H9 (cell line): ENCODE measurements at regions not wholly inside any gene's neighbourhood (a gene's known extent, or its start where the extent isn't known, plus 50 kb on each side); places are given as distances from the start of the nearest gene placed in this dataset.

Experiments
- DNase-seq: peaks from one replicate; pipeline ENCODE4 v3.0.0-alpha.2; 2017
- H2AFZ ChIP-seq: one replicate; pipeline ENCODE4 v1.6.1; 2013; ENCODE audit warnings: mild to moderate bottlenecking, low read length, control low read depth, moderate library complexity
- H2AK5ac ChIP-seq: 2 replicates; pipeline ENCODE4 v1.6.1; 2013; ENCODE audit warnings: low read length, control low read depth, mixed read lengths; ENCODE audit not compliant: insufficient read length
- H2BK120ac ChIP-seq: one replicate; pipeline ENCODE4 v1.6.1; 2013; ENCODE audit warnings: low read depth, mild to moderate bottlenecking, low read length, control low read depth, inconsistent platforms; ENCODE audit not compliant: poor library complexity, severe bottlenecking
- H2BK12ac ChIP-seq: 2 replicates; pipeline ENCODE4 v1.6.1; 2013; ENCODE audit warnings: low read length, control low read depth, mixed read lengths, low read depth; ENCODE audit not compliant: insufficient read length
- H2BK15ac ChIP-seq: 2 replicates; pipeline ENCODE4 v1.6.1; 2013; ENCODE audit warnings: low read depth, low read length, control low read depth
- H2BK20ac ChIP-seq: one replicate; pipeline ENCODE4 v1.6.1; 2013; ENCODE audit warnings: low read depth, mild to moderate bottlenecking, low read length, control low read depth, inconsistent platforms; ENCODE audit not compliant: poor library complexity, severe bottlenecking
- H2BK5ac ChIP-seq: 2 replicates; pipeline ENCODE4 v1.6.1; 2013; ENCODE audit warnings: low read length, control low read depth, mixed read lengths; ENCODE audit not compliant: insufficient read length
- H3K14ac ChIP-seq: 2 replicates; pipeline ENCODE4 v1.6.1; 2013; ENCODE audit warnings: low read length, control low read depth; ENCODE audit not compliant: insufficient read depth
- H3K18ac ChIP-seq: 2 replicates; pipeline ENCODE4 v1.6.1; 2013; ENCODE audit warnings: low read depth, mild to moderate bottlenecking, mixed read lengths, low read length, control low read depth; ENCODE audit not compliant: insufficient read length
- H3K23ac ChIP-seq: 2 replicates; pipeline ENCODE4 v1.6.1; 2013; ENCODE audit warnings: low read length, control low read depth, mixed read lengths, low read depth; ENCODE audit not compliant: insufficient read length
- H3K23me2 ChIP-seq: 2 replicates; pipeline ENCODE4 v1.6.1; 2013; ENCODE audit warnings: low read depth, mild to moderate bottlenecking, mixed read lengths, low read length, control low read depth; ENCODE audit not compliant: insufficient read length, poor library complexity, severe bottlenecking
- H3K27ac ChIP-seq: 2 replicates; pipeline ENCODE4 v1.5.1; 2013; ENCODE audit warnings: low read length, control low read depth, mixed read lengths, low read depth; ENCODE audit not compliant: insufficient read length
- H3K27me3 ChIP-seq: 2 replicates; pipeline ENCODE4 v1.6.1; 2013; ENCODE audit warnings: low read length, control low read depth, inconsistent platforms; ENCODE audit not compliant: insufficient read depth
- H3K4ac ChIP-seq: 2 replicates; pipeline ENCODE4 v1.6.1; 2013; ENCODE audit warnings: low read depth, mild to moderate bottlenecking, control low read depth, inconsistent platforms, low read length, moderate library complexity
- H3K4me1 ChIP-seq: 2 replicates; pipeline ENCODE4 v1.6.1; 2013; ENCODE audit warnings: low read length, control low read depth, inconsistent platforms; ENCODE audit not compliant: insufficient read depth
- H3K4me2 ChIP-seq: 2 replicates; pipeline ENCODE4 v1.6.1; 2013; ENCODE audit warnings: low read length, control low read depth, mixed read lengths; ENCODE audit not compliant: insufficient read length, insufficient read depth
- H3K56ac ChIP-seq: 2 replicates; pipeline ENCODE4 v1.6.1; 2013; ENCODE audit warnings: low read depth, mild to moderate bottlenecking, mixed read lengths, low read length, control low read depth; ENCODE audit not compliant: insufficient read length
- H3K79me1 ChIP-seq: 2 replicates; pipeline ENCODE4 v1.6.1; 2013; ENCODE audit warnings: low read depth, mild to moderate bottlenecking, moderate library complexity, low read length, control low read depth, inconsistent platforms; ENCODE audit not compliant: insufficient read depth, poor library complexity, severe bottlenecking
- H3K79me2 ChIP-seq: 2 replicates; pipeline ENCODE4 v1.6.1; 2013; ENCODE audit warnings: low read length, control low read depth, inconsistent platforms; ENCODE audit not compliant: insufficient read depth
- H3K9ac ChIP-seq: 2 replicates; pipeline ENCODE4 v1.6.1; 2013; ENCODE audit warnings: low read length, control low read depth, mixed read lengths; ENCODE audit not compliant: insufficient read length; ENCODE audit errors: extremely low read depth
- H3K9me3 ChIP-seq: one replicate; pipeline ENCODE4 v1.6.1; 2013; ENCODE audit warnings: low read depth, low read length, inconsistent platforms; ENCODE audit not compliant: control insufficient read depth
- H3T11ph ChIP-seq: one replicate; pipeline ENCODE4 v1.6.1; 2013; ENCODE audit warnings: mild to moderate bottlenecking, low read length, control low read depth, inconsistent platforms
- H4K20me1 ChIP-seq: one replicate; pipeline ENCODE4 v1.6.1; 2013; ENCODE audit not compliant: control insufficient read depth, insufficient read length, insufficient read depth
- H4K5ac ChIP-seq: 2 replicates; pipeline ENCODE4 v1.6.1; 2013; ENCODE audit warnings: low read depth, mild to moderate bottlenecking, mixed read lengths, low read length, control low read depth; ENCODE audit not compliant: insufficient read length
- H4K8ac ChIP-seq: replicated peaks from 2 replicates; pipeline ENCODE4 v1.6.1; 2013; ENCODE audit warnings: low read length, control low read depth, mixed read lengths, low read depth; ENCODE audit not compliant: insufficient read length
- H4K91ac ChIP-seq: 2 replicates; pipeline ENCODE4 v1.6.1; 2013; ENCODE audit warnings: low read depth, mild to moderate bottlenecking, moderate library complexity, mixed read lengths, low read length, control low read depth; ENCODE audit not compliant: insufficient read length
- H3K27ac Mint-ChIP-seq, 3 experiments: 2 replicates in 2 of 3; 3 replicates in 1 of 3; pipeline ENCODE4 v1.8.0; 2020 to 2021; ENCODE audit warnings: mixed read lengths in 3 of 3, mild to moderate bottlenecking in 1 of 3, moderate library complexity in 1 of 3
- H3K27me3 Mint-ChIP-seq: 2 replicates; pipeline ENCODE4 v1.8.0; 2021; ENCODE audit warnings: low read depth, mild to moderate bottlenecking, moderate library complexity, mixed read lengths
- H3K36me3 Mint-ChIP-seq, 3 experiments: 2 replicates in 2 of 3; 3 replicates in 1 of 3; pipeline ENCODE4 v1.8.0; 2020 to 2021; ENCODE audit warnings: low read depth in 3 of 3, mixed read lengths in 3 of 3; ENCODE audit not compliant: insufficient read depth in 1 of 3
- H3K4me1 Mint-ChIP-seq, 2 experiments: 2 replicates each; pipeline ENCODE4 v1.8.0; 2020; ENCODE audit warnings: mixed read lengths in 2 of 2
- H3K4me3 Mint-ChIP-seq, 2 experiments: 2 replicates in 1 of 2; 3 replicates in 1 of 2; pipeline ENCODE4 v1.8.0; 2020 to 2021; ENCODE audit warnings: mild to moderate bottlenecking in 2 of 2, mixed read lengths in 2 of 2, moderate library complexity in 1 of 2
- H3K9me3 Mint-ChIP-seq, 2 experiments: 2 replicates in 1 of 2; 3 replicates in 1 of 2; pipeline ENCODE4 v1.8.0; 2020; ENCODE audit warnings: mild to moderate bottlenecking in 2 of 2, mixed read lengths in 2 of 2, moderate library complexity in 1 of 2
- WGBS: extraction: QIAGEN DNeasy Blood & Tissue Kit; methylation state at CpG from one replicate; pipeline ENCODE4 v1.1.7; 2013; ENCODE audit warnings: missing lambda C conversion rate, low lambda C conversion rate, mixed read lengths; ENCODE audit not compliant: insufficient read length; ENCODE audit errors: extremely low coverage; 5-methylcytosine and 5-hydroxymethylcytosine counted together
- TF ChIP-seq, protein P1 (sequence below): fragments of 200-600 bp; sonication (generic); conservative IDR thresholded peaks from 3 replicates; pipeline ENCODE4 v1.8.0; 2021; ENCODE audit warnings: antibody characterized with exemption, mild to moderate bottlenecking

DNA sequence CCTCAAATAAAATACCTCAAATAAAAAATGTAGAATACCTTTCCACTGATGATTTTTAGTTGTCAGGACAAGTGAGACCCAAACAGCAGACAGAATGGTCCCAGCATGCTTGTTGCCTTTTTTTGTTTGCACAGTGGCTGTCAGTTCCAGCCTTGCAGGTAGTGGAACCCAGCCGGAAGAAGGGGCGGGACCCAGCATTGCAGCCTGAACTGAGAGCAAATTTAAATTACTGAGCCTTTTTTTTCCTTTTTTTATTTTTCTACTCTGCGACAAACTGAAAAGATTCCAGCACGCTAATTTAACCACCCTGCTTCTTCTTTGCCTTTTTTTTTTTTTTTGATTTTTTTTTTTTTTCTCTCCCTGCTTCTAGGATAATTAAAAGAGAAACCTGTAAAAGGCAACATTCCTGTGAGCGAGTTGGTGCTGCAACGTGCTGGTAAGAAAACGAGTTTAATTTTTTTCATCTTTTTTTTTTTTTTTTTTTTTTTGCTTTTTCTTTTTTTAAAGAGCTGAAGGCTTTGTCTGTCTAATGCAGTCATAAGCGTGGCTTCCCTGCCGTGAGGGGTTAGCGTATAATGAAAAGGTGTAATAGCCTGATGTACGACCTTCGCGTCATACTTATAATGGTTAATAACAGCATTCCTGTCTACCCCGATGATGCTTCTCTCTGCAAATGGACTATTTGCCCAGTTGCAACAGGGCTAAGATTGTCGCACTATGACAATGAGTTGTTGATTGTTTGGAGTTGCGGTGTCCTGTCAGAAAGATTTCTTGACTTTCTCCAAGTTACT, 555.3 kb upstream of the CELF2 start:
- no peak overlapping the region for H3K56ac ChIP-seq
- Mint-ChIP-seq H3K27ac (no peak overlapping the region), H3K4me1 (peaks cover 8 to 19% of the 10 kb centered on the region in 2 experiments), H3K27me3 (no peaks in the 10 kb centered on the region), H3K4me3 (no peak overlapping the region), H3K9me3 (no peaks in the 10 kb centered on the region; a peak in 1 of 5 replicates), H3K36me3 (no peaks in the 10 kb centered on the region)
- no peak overlapping the region for H3T11ph ChIP-seq
- no peak overlapping the region for H4K5ac ChIP-seq
- H3K23ac ChIP-seq, result no peak overlapping the region
- no peak overlapping the region for H3K27ac ChIP-seq
- H3K9me3 ChIP-seq, result no peaks in the 10 kb centered on the region
- DNase-seq, result no peak
- H3K4ac ChIP-seq, result no peak overlapping the region
- TF ChIP-seq, protein P1, sequence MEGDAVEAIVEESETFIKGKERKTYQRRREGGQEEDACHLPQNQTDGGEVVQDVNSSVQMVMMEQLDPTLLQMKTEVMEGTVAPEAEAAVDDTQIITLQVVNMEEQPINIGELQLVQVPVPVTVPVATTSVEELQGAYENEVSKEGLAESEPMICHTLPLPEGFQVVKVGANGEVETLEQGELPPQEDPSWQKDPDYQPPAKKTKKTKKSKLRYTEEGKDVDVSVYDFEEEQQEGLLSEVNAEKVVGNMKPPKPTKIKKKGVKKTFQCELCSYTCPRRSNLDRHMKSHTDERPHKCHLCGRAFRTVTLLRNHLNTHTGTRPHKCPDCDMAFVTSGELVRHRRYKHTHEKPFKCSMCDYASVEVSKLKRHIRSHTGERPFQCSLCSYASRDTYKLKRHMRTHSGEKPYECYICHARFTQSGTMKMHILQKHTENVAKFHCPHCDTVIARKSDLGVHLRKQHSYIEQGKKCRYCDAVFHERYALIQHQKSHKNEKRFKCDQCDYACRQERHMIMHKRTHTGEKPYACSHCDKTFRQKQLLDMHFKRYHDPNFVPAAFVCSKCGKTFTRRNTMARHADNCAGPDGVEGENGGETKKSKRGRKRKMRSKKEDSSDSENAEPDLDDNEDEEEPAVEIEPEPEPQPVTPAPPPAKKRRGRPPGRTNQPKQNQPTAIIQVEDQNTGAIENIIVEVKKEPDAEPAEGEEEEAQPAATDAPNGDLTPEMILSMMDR, result no peak
- no peak overlapping the region for H2BK120ac ChIP-seq
- H4K20me1 ChIP-seq, result no peaks in the 10 kb centered on the region
- no peaks in the 10 kb centered on the region for H3K79me1 ChIP-seq
- H2AFZ ChIP-seq, result no peak overlapping the region
- H4K8ac ChIP-seq, result no peak overlapping the region
- no peak overlapping the region for H3K4me2 ChIP-seq
- peaks cover 3% of the 10 kb centered on the region; the same call in 1 of the 2 replicates for H3K4me1 ChIP-seq
- no peak overlapping the region for H2BK15ac ChIP-seq
- WGBS, result no CpG with 5 or more reads among the region's 16 CpGs
- H3K23me2 ChIP-seq, result no peaks in the 10 kb centered on the region
- no peak overlapping the region for H3K18ac ChIP-seq
- H3K9ac ChIP-seq, result no peak overlapping the region
- H4K91ac ChIP-seq, result no peak overlapping the region
- no peaks in the 10 kb centered on the region for H3K27me3 ChIP-seq
- H2BK12ac ChIP-seq, result no peak overlapping the region
- H2BK5ac ChIP-seq, result no peak overlapping the region
- H2BK20ac ChIP-seq, result no peak overlapping the region
- no peak overlapping the region for H3K14ac ChIP-seq
- H3K79me2 ChIP-seq, result no peaks in the 10 kb centered on the region
- no peak overlapping the region for H2AK5ac ChIP-seq
